GM12878 (cell line): ENCODE measurements at regions not wholly inside any gene's neighbourhood (a gene's known extent, or its start where the extent isn't known, plus 50 kb on each side); places are given as distances from the start of the nearest gene placed in this dataset.

Experiments used
- ATAC-seq: fragments of 200-7000 bp; cut with Tn5 transposase; 3 replicates; pipeline ENCODE4 v1.9.1; 2020; ENCODE audit warnings: mild to moderate bottlenecking, moderate library complexity
- BruUV-seq: library from RNA; stranded (reverse); fragments of 400-500 nt; replicated peaks from 2 replicates; lab custom pipeline; 2021; lab: Mats Ljungman, UMichigan
- CTCF ChIA-PET: fragments of 300-600 bp; sonication (Branson Sonifier 250); formaldehyde crosslinking; extraction: SDS; loops from one replicate; lab custom pipeline; 2021; ENCODE audit warnings: inconsistent platforms; lab: Yijun Ruan, JAX
- POLR2A ChIA-PET: fragments of 350-600 bp; formaldehyde crosslinking; extraction: SDS; loops from one replicate; lab custom pipeline; 2021; ENCODE audit warnings: inconsistent platforms; lab: Charles Lee
- RAD21 ChIA-PET: fragments of 300-600 bp; sonication (Branson Sonifier 250); formaldehyde crosslinking; loops from one replicate; lab custom pipeline; 2023; ENCODE audit warnings: antibody characterized with exemption; ENCODE audit not compliant: unreplicated experiment; lab: Charles Lee
- SMC1A ChIA-PET: fragments of 300-600 bp; sonication (Branson Sonifier 250); formaldehyde crosslinking; loops from one replicate; lab custom pipeline; 2023; ENCODE audit not compliant: unreplicated experiment, uncharacterized antibody; lab: Charles Lee
- DNase-seq: peaks from one replicate; pipeline ENCODE4 v3.0.0-alpha.2; 2011; ENCODE audit warnings: low read depth, low spot score
- FAIRE-seq: peaks from 3 replicates; lab custom pipeline; 2011; peaks lifted over from hg19 to GRCh38; lab: Jason Lieb, UNC
- H2AFZ ChIP-seq: 2 replicates; pipeline ENCODE4 v1.6.0; 2011; ENCODE audit warnings: low read depth, low read length, control low read depth; ENCODE audit not compliant: control insufficient read depth
- H3K27ac ChIP-seq: 2 replicates; pipeline ENCODE4 v1.5.1; 2011; ENCODE audit warnings: control low read depth; ENCODE audit not compliant: control insufficient read depth, insufficient read depth
- H3K27me3 ChIP-seq, 2 experiments: replicated peaks in 1 of 2; 2 replicates each; pipeline versions ENCODE4 v1.6.0 to v1.6.1; 2011; ENCODE audit warnings: low read length in 1 of 2; ENCODE audit not compliant: control insufficient read depth in 2 of 2, insufficient read depth in 2 of 2
- H3K36me3 ChIP-seq, 2 experiments: 2 replicates each; pipeline ENCODE4 v1.5.1; 2011; ENCODE audit warnings: low read length in 1 of 2; ENCODE audit not compliant: control insufficient read depth in 2 of 2, insufficient read depth in 2 of 2
- H3K4me1 ChIP-seq: 2 replicates; pipeline ENCODE4 v1.6.1; 2011; ENCODE audit warnings: mild to moderate bottlenecking, low read length, moderate library complexity, mixed read lengths; ENCODE audit not compliant: control insufficient read depth, insufficient read depth
- H3K4me2 ChIP-seq: 2 replicates; pipeline ENCODE4 v1.6.0; 2011; ENCODE audit warnings: control low read depth; ENCODE audit not compliant: control insufficient read depth, insufficient read depth
- H3K4me3 ChIP-seq: fragments of 200-600 bp; sonication (generic); 2 replicates; pipeline ENCODE4 v1.5.1; 2016
- H3K79me2 ChIP-seq: 2 replicates; pipeline ENCODE4 v1.6.0; 2011; ENCODE audit warnings: low read length; ENCODE audit not compliant: control insufficient read depth, insufficient read depth
- H3K9ac ChIP-seq: 2 replicates; pipeline ENCODE4 v1.8.0; 2011; ENCODE audit warnings: low read length, control low read depth, mixed read lengths; ENCODE audit not compliant: control insufficient read depth, insufficient read depth
- H3K9me3 ChIP-seq: replicated peaks from 3 replicates; pipeline ENCODE4 v1.5.1; 2011; ENCODE audit warnings: mild to moderate bottlenecking, low read length; ENCODE audit not compliant: control insufficient read depth, insufficient read depth
- H4K20me1 ChIP-seq: 2 replicates; pipeline ENCODE4 v1.6.0; 2011; ENCODE audit not compliant: control insufficient read depth, insufficient read depth
- ATF7 ChIP-seq: fragments of 450-650 bp; IDR thresholded peaks from 2 replicates; pipeline ENCODE4 v1.6.1; 2016; ENCODE audit warnings: low read depth, mild to moderate bottlenecking
- BCLAF1 ChIP-seq: fragments of 450-650 bp; IDR thresholded peaks from 2 replicates; pipeline ENCODE4 v1.6.1; 2017; ENCODE audit warnings: antibody characterized with exemption, mild to moderate bottlenecking, moderate library complexity
- CBFB ChIP-seq: IDR thresholded peaks from 2 replicates; pipeline ENCODE4 v1.6.1; 2016; ENCODE audit warnings: antibody characterized with exemption, low read depth
- CTCF ChIP-seq, 3 experiments: IDR thresholded peaks in 2 of 3; conservative IDR thresholded peaks in 1 of 3; 2 replicates each; pipeline ENCODE4 v1.5.1; 2011; ENCODE audit warnings: low read depth in 3 of 3, low read length in 3 of 3, mild to moderate bottlenecking in 3 of 3, control low read depth in 2 of 3, moderate library complexity in 2 of 3, inconsistent platforms in 1 of 3, mixed read lengths in 1 of 3; ENCODE audit not compliant: control insufficient read depth in 2 of 3, insufficient read depth in 1 of 3; ENCODE audit errors: extremely low read depth in 1 of 3
- FOXK2 ChIP-seq: fragments of 450-650 bp; IDR thresholded peaks from 2 replicates; pipeline ENCODE4 v1.6.1; 2017; ENCODE audit warnings: mild to moderate bottlenecking, moderate library complexity
- HSF1 ChIP-seq: fragments of 150-350 bp; IDR thresholded peaks from 2 replicates; pipeline ENCODE4 v1.6.1; 2014; ENCODE audit warnings: mild to moderate bottlenecking, low read depth, low read length
- NFYA ChIP-seq: IDR thresholded peaks from 2 replicates; pipeline ENCODE4 v1.6.1; 2011; ENCODE audit warnings: low read depth, mild to moderate bottlenecking, low read length, improper control_type of control experiment, borderline replicate concordance
- SP1 ChIP-seq: IDR thresholded peaks from one replicate; pipeline ENCODE4 v1.6.1; 2011; ENCODE audit warnings: low read depth, low read length
- SREBF1 ChIP-seq: IDR thresholded peaks from 2 replicates; pipeline ENCODE4 v1.6.1; 2012; ENCODE audit warnings: mild to moderate bottlenecking, low read length
- USF2 ChIP-seq: IDR thresholded peaks from 2 replicates; pipeline ENCODE4 v1.6.1; 2011; ENCODE audit warnings: low read depth, low read length, improper control_type of control experiment, borderline replicate concordance
- WGBS: methylation state at CpG from one replicate; pipeline ENCODE4 v1.1.6; 2016; ENCODE audit warnings: low lambda C conversion rate; ENCODE audit not compliant: insufficient replicate concordance, insufficient coverage; ENCODE audit errors: missing lambda C conversion rate; 5-methylcytosine and 5-hydroxymethylcytosine counted together
- in situ Hi-C: fragments of 300-500 bp; cut with MboI; formaldehyde crosslinking; loops from 9 replicates; pipeline ENCODE4 v1.14.3; 2018; ENCODE audit warnings: mixed read lengths
- intact Hi-C: fragments of 100-400 bp; cut with micrococcal nuclease; formaldehyde crosslinking; loops from one replicate; pipeline ENCODE4 v1.14.2; 2022; ENCODE audit not compliant: unreplicated experiment

- intact Hi-C loops (no loop called here), in situ Hi-C loops (no loop called here)
- SMC1A ChIA-PET, result interaction anchor here (0.6 kb wide), 1 partner anchor 277 kb away, joined by 4 read pairs; no protein-coding TSS in a partner anchor
- no peaks in the 10 kb centered on the region for H3K27me3 ChIP-seq
- H3K9me3 ChIP-seq, result no peaks in the 10 kb centered on the region; the same call in 2 of the 3 replicates
- no peaks in the 10 kb centered on the region for H3K79me2 ChIP-seq
- H3K36me3 ChIP-seq, result no peaks in the 10 kb centered on the region
- POLR2A ChIA-PET, result no interaction called here
- H4K20me1 ChIP-seq, result no peaks in the 10 kb centered on the region
- no peak for TF ChIP-seq SREBF1
- 0 out of 2 replicates have a peak, but pooled peaks have one; percentile 28 for TF ChIP-seq ATF7
- RAD21 ChIA-PET, result no interaction called here
- BruUV-seq, result no TSS peak
- no peak for ATAC-seq
- no peak overlapping the region for H3K4me2 ChIP-seq
- 42% methylated on average over 2 of the region's 2 CpGs for WGBS
- FAIRE-seq, result no peak
- no peak for DNase-seq
- no peaks in the 10 kb centered on the region for H3K4me1 ChIP-seq
- H3K9ac ChIP-seq, result no peak overlapping the region
- H3K27ac ChIP-seq, result no peak overlapping the region
- H2AFZ ChIP-seq, result no peak overlapping the region
- CTCF ChIA-PET, result no interaction called here
- no peak overlapping the region for H3K4me3 ChIP-seq
Observed at GRCh38 chr6:134778431-134778830, 171.5 kb downstream of the ALDH8A1 start.

GRCh38 chr6:134774201-134774638, 175.7 kb downstream of the ALDH8A1 start:
- ChIA-PET POLR2A (no interaction called here), CTCF (no interaction called here), SMC1A (no interaction called here), RAD21 (no interaction called here)
- DNase-seq (no peak), ATAC-seq (no peak), FAIRE-seq (no peak)
- Histone ChIP-seq H3K79me2 (no peaks in the 10 kb centered on the region), H3K36me3 (no peaks in the 10 kb centered on the region), H2AFZ (no peak overlapping the region), H3K4me3 (no peak overlapping the region), H3K9ac (no peak overlapping the region), H4K20me1 (no peaks in the 10 kb centered on the region), H3K9me3 (no peaks in the 10 kb centered on the region; the same call in 2 of the 3 replicates), H3K27me3 (no peaks in the 10 kb centered on the region; a peak in 2 of 4 replicates), H3K4me2 (no peak overlapping the region), H3K27ac (no peak overlapping the region), H3K4me1 (no peaks in the 10 kb centered on the region)
- in situ Hi-C loops (no loop called here), intact Hi-C loops (no loop called here)
- 0% methylated on average over 1 of the region's 1 CpG for WGBS
- no TSS peak for BruUV-seq
- TF ChIP-seq HSF1 (no peak), CBFB (no peak), CTCF (IDR thresholded peaks at IDR 0.05 in 2 of 3, conservative IDR thresholded peaks at IDR 0.05 in 1 of 3; ENCODE audit: control insufficient read depth in 2 of 3, extremely low read depth in 1 of 3, insufficient read depth in 1 of 3, low read depth in 3 of 3, low read length in 3 of 3) (no peak), BCLAF1 (no peak), SP1 (no peak), FOXK2 (no peak), USF2 (no peak), ATF7 (no peak), NFYA (no peak)
